GM18511 (cell line): ENCODE measurements at regions not wholly inside any gene's neighbourhood (a gene's known extent, or its start where the extent isn't known, plus 50 kb on each side); places are given as distances from the start of the nearest gene placed in this dataset.

Source experiments
- ATAC-seq: cut with Tn5 transposase; IDR thresholded peaks from one replicate; pipeline ENCODE4 v1.9.1; 2021; ENCODE audit warnings: mild to moderate bottlenecking, moderate library complexity; ENCODE audit not compliant: unreplicated experiment

DNA sequence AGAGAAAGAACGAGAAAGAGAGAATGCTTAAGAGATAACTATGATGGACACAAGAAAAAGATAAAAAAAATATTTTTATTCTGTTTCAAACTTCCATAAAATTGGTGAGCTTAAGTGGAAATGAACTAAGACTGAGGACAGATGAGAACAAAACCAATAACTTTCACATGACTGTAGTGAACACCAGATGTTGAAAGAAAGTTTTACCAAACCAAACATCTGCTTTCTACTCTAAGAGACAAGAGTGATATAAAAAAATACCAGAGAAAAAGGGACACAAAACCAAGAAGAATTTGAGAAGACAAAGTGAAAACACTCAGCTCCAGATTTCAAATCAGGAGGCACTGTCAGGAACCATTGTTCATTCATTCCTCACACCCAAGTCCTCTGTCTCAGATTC lies 147.9 kb downstream of the IMPG2 start:
- no peak for ATAC-seq

DNA sequence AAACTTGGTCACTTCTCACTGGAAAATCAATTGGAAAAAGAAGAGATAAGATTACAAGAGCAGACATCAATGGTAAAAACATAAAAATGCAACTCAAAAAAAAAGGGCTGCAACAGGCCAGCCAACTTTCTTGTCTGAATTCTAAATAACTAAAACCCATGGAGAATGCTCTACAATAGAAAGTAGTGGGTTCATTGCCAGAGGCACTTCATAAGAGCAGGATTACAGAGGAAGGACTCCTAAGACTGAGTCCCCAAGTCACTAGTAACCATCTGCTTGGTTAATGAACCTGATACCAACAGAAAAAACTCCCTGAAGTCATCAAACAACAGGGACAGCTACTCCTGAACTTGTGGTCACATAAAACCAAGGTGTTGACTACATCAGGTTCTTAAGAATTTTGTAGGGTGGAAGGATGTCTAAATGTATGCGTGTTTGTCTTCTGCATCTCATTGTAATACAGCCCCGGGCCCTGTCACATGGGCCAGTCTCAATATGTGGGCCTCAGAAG lies 148.6 kb downstream of the IMPG2 start:
- no peak for ATAC-seq

DNA sequence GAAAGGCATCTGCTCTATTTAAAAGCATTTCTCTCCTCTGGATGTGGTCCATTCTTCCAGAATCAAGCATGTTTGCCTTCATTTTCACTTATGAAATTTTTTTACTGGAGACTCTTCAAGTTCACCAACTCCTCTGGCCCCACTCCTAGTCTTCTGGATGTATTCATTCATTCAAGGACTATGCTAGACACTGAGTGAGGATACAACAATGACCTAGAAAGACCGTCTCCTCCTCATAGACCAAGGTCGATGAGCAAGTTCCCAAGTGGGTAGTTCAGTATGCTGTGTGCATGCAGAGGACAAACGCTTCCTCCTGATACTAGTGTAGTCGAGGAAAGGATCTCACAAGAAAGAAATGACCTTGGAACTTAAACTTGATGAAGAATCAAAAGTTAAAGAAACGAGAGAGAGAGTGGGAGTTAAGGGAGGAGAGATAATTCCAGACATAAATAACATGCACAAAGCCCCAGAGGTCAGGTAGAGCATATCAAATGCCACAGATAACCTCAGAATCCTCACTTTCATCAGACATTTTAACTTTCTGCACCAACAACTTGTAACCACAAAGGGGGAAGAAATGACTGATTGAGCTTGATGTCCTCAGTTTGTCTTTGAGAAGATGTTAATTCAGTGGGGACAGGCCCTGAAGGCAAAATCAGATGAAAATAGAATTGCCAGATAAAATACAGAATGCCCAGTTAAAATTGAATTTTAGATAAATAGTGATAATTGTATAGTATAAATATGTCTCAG lies 149.4 kb downstream of the IMPG2 start:
- no peak for ATAC-seq

DNA sequence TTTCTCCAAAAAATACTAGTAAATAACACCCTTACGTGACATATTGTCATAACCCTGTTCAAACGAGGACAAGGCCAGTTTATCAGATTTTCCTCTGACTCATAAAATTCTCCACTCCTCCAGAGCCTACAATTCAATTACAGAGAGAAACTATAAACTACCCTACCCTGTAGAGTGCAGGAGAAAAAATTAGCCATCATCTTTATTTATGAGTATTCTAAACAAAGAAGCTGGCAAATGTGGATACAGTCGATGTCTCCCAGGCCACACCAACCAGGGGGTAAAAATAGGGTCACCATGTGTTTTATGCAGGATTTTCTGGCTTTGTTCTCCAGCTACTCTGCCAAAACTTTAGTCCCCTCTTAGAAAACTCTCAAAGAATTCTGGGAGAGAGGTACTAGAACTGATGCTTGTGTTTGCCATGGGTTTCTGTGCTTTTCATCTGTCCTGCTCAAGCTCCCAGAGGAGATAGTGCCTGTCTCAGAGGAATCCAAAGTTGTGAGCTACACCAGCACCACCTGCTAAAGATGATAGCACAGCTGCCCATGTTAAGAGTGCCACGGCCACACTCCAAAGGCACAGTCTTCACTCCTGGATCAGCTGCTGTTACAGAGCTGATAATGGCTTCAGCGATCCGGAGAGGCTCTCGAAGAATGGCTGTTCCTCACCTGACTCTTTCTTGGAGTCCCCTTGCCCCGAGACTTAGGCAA lies 150.2 kb downstream of the IMPG2 start:
- no peak for ATAC-seq

DNA sequence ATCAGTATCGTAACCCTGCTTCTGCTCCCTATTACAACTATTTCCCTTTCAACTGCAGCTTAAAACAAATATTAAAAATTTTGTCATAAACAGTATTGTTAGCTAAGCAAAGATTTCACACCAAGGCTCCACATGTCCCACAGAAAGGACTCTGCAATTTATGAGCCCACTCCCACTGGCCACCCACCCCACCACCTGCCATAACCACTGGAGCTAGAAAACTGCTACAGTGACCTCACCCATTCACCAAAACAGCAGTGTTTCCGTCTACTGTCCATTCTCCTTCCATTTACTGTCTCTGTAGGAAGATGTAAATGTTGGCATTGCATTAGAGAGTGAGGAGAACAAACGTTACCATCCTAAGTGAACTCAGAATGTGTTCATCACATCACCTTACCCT lies 150.9 kb downstream of the IMPG2 start:
- no peak for ATAC-seq

DNA sequence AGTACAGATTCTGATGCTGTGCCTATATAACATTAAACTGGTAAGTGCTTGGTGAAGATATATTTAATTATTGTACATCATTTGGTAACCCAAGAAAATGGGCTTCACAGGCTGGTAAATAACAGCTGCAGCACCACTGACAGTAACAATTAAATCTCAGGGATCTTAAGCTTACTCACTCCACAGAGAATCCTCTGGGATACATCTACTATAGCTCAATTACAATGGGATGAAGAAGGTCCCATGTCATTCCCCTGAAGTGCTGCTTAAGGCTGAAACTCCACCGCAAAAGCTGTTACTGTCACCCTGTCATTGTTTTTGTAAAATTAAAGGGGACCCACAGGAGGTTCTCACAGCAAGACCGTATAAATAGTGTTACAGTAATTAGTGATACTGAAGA lies 153.0 kb downstream of the IMPG2 start:
- ATAC-seq = no peak

DNA sequence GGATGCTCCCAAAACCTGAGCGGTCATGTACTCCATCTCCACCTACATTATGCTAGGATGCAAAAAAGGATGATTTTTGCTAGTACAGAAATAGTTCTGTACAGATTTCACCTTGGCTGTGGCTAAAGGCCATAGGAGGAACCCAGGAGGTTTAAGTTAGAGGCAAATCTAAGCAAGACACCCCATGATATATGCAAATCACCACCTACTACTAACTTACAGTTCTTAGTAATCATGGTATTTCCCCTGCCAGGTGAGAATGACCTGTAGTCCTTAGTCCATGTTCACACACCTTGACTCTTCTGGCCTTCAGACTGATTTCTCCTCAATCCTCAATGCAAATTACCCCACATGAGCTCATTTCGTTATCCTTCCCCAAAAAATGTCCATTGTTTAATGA lies 154.2 kb downstream of the IMPG2 start:
- no peak for ATAC-seq

DNA sequence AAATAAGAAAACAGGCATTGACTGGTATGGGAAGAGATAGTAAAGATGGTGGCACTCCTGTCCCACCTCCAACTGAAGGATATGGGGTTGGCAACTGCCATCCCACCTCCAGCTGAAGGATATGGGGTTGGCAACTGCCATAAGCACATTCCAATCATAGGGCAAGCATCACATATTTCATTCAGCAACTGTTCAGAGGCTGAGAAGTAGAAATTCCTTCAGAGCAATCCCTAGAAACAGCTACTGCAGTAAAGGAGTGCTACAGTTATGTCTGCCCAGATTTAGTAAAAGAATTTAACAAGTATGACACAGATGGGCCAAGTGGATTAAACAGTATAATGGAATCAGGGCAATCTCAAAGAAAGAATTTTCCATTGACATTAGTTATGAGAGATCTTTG lies 156.8 kb downstream of the IMPG2 start:
- ATAC-seq = no peak

DNA sequence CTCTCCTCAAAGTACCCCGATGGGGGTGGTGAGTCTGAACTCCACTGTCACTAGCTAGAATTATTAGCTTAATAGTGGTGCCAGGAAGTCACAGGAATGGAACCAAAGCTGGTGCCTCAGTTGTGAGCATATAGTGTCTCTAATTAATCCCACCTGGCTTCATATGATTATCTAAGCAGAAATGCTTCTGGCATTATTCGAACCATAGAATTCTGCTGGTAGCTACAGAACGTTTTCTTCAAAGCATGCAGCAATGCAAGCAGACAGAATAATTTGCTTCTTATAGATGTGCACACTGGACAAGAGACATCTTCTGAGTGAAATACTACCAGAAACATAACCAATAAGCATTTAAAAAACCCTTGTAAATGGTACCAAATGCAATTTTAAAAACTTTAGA lies 160.9 kb downstream of the IMPG2 start:
- ATAC-seq = no peak

DNA sequence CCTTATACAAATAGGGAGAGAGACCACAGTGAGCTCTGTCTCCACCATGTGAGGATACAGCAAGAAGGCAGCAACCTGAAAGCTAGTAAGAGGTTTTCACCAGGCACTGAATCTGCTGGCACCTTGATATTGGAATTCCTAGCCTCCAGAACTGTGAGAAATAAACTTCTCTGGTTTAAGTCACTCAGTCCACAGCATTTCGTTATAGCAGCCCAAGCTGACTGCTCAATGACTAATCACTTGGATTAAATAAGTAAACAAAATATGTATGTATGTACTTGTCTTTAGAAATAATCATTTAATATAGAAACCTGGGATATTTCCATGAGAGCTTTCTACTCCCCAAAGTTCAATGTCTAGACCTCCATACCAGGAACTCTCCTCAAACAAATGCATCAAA lies 162.0 kb downstream of the IMPG2 start:
- ATAC-seq = no peak

DNA sequence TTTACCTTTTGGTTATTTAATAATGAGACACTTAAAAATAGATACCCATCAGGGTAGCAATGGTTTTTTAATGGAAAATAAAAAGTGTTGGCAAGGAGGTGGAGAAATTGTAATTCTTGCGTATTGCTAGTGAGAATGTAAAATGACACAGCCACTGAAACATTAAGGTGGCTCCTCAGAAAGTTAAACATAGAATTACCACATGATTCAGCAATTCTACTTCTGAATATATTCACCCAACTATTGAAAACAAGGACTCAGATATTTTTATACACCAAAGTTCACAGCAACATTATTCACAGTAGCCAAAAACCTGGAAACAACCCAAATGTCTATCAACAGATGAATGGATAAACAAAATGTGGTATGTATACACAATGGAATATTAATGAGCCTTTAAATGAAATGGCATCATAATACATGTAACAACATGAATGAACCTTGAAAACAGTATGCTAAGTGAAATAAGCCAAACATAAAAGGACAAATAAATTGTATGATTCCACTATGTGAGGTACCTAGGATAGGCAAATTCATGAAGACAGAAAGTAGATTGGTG lies 163.5 kb downstream of the IMPG2 start:
- ATAC-seq = no peak

DNA sequence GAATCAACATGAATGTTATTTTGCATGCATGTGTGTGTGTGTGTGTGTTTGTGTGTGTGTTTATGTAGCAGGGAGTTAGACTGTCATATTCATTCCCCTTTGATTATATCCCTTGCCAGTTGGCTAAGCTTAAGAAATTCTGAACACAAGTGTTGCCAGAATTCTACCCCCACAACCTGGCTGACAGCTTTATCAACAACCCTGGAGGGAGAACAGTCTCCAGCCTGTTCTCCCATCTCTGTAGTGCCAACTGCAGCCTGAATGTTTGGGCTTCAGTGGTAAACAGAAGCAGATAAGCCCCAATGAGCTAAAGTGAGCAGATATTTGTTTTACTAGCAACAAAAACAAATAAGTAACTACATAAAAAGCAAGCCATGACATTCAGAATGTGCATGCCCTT lies 162.6 kb upstream of the ABI3BP start:
- ATAC-seq = no peak

DNA sequence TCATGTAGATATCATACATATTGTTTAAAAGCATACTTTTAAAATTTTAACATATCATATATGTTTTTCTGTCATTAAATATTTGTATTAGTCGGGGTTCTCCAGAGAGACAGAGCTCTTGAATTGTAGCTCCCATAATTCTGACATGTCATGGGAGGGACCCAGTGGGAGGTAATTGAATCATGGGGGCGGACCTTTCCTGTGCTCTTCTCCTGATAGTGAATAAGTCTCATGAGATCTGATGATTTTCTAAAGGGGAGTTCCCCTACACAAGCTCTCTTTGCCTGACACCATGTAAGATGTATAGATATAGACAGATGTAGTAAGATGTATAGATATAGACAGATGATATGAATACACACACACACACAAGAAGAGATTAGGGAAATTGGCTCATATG lies 161.2 kb upstream of the ABI3BP start:
- no peak for ATAC-seq

DNA sequence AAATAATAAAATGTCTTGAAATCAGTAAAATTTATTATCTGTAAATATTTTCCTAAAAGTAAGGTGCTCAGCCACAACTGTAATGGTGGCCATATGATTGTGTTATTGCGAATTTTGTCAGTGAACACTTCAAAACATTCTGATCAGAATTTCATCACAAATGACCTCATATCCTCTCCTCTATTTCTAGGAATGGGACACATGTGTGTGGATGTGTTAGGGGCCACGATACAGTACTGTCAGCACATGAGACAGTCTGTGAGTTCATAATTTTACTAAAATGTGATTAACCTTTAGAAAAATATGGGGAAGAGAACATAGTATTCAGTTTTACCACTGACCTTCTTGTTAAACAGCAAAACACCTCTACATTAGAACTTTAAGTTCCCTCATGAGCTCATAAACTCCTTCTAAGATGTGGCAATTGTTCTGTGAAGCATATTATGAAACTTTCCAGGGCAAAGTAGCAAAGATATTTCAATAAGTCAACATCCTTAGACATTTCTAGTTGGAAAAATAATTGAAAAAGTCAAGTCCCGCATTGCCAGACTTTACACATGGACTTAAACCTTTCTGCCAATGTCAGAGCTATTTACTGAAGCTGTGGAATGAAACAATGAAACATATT lies 158.2 kb upstream of the ABI3BP start:
- no peak for ATAC-seq

DNA sequence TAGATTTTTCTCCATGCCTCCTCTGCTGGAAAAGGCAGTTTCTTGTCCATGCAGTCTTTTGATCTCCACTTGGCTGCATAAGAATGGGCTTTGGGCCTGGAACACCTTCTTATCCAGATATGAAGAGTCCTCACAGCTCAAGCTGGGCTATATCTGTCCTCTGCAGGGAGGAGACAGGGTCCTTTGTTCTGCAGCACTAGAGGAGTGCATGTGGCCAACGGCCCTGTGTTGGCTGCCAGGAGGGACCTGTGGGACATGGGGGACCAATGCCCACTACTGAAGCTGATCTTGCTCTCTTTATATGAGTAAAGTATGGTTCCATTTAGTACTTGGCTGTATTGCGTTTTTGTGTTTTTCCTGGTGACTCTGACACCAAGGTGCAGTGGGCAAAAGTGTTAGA lies 157.3 kb upstream of the ABI3BP start:
- ATAC-seq = no peak

DNA sequence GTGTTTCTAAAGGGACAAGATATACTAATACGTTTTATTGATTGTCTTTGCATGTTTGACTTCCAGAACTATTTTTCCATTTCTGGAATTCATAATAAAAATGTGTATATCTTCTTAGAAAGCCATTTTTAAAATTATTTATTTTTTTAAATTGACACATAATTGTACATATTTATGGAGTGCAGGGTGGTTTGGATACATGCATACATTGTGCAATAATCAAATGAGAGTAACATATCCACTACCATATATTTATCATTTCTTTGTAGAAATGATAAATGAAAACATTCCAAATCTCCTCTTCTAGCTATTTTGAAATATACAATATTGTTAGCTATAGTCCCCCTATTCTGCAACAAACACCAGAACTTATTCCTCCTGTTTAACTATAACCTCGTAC lies 156.5 kb upstream of the ABI3BP start:
- no peak for ATAC-seq

DNA sequence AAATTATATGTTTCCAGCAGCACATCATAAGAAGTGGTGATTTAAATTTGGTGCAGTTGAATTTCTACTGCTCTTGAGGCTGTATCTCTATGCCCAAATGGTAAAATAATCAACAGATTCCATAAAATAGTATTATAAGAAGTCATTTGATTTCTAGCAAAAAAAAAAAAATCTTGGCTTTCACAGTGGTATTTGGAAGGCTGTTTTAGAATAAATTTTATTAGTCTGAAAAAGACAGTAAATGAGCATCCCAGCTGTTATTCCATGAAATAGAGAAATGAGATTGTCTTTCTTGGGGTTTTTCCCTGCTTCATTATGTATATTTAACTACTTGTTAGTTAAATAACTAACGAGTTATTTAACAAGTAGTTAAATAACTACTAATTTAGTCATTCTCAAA lies 156.0 kb upstream of the ABI3BP start:
- ATAC-seq = no peak

DNA sequence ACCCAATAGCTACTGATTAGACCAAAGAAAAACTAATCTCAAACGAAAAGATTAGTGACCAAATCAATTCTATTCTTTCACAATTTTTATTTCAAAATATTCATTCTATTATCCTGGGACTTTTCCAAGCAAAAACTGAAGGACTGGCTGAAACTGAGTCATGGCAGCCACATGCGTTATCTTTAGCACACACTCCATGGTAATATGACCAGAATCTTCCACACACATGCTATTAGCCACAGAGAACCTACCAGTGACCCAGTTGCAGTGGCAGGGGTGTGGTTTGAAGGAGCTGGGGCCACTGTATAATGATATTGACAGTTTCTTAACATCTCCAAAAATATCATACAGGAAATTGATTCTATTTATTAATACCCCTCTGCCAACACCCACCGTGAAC lies 154.8 kb upstream of the ABI3BP start:
- no peak for ATAC-seq

DNA sequence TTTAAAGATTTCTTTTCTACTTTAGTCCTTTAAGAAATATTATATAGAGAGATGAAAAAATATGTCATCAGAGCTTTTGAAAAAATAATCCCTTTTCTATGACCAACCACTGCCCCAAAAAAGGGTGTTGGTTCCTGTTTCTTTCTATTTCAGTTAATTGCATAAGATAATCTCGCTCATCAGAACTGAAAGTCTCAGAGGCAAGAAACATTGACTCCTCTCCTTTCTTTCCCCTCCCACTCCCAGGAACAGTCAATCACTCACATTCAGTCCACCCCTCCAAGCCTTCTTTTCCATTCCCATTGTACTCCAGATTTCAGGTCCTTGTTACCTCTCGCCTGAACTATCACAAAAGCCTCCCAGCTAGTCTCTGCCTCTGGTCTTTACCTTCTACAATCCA lies 153.7 kb upstream of the ABI3BP start:
- no peak for ATAC-seq

DNA sequence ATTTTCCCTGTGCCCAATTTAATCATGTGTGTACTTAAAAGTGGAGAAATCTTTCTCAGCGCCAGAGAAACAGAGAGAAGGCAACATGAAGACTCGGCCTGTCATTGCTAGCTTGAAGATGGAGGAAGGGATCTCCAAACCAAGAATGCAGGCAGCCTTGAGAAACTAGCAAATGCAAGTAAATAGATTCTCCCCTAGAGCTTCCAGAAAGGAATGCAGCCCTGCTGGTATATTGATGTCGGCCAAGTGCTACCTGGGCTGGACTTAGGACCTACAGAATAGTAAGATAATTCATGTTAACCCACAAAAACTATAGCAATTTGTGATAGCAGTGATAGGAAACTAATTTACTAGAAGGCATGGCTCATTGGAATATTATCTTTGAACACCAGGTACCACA lies 150.9 kb upstream of the ABI3BP start:
- no peak for ATAC-seq

DNA sequence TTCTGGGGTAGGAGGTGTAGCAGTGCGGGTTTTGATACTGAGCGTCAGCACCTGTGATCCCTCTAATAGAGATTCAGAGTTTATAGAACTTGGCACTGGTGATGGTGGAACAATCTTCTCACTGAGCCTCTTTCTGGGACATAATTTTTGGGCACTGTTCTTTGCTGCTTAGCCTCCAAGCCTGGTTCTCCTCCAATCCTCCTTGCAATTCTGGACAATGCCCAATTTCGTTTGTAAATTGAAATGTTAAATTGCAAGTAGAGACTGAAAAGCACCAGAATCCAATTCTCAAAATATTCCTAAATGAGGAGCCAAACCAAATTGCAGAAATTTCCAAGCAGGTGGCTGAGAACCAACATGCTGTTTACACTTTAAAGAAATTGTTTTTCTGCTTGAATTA lies 149.8 kb upstream of the ABI3BP start:
- ATAC-seq = no peak

DNA sequence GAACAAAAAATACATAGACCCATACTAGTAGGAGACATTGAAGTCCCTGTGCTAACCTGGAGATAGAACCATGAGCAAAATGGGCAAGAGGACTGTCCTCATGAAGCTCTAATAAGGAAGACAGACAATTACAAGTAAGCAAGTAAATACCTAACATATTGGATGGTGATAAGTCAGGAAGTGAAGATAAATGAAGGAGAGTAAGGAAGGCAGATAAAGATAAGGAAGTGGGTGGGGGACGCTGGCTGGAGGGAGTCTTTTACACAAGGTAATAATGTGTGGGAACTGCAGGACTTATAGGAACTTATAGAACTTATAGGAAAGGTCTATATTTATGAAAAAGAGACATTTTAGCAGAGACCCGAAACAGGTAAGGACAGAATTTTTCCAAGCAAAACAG lies 148.9 kb upstream of the ABI3BP start:
- no peak for ATAC-seq
